SK-N-SH (cell line): ENCODE measurements at regions not wholly inside any gene's neighbourhood (a gene's known extent, or its start where the extent isn't known, plus 50 kb on each side); places are given as distances from the start of the nearest gene placed in this dataset.

Experiments
- CTCF ChIA-PET: fragments of 300-600, 350-600 bp; formaldehyde crosslinking; extraction: SDS; loops from one replicate; lab custom pipeline; 2021; lab: Yijun Ruan, JAX
- POLR2A ChIA-PET: fragments of 350-600 bp; sonication (Branson Sonifier 250); formaldehyde crosslinking; extraction: SDS; loops from one replicate; lab custom pipeline; 2020; ENCODE audit warnings: antibody characterized with exemption, inconsistent platforms; lab: Yijun Ruan, JAX
- DNase-seq: peaks from one replicate; pipeline ENCODE4 v3.0.0; 2012
- H2AFZ ChIP-seq: fragments of 200-600 bp; sonication (generic); 2 replicates; pipeline ENCODE4 v1.8.1; 2016; ENCODE audit warnings: antibody characterized with exemption, mild to moderate bottlenecking, low read depth
- H3F3A ChIP-seq: fragments of 200-600 bp; sonication (generic); replicated peaks from 2 replicates; pipeline ENCODE3; 2016; ENCODE audit warnings: antibody characterized with exemption, mild to moderate bottlenecking; ENCODE audit not compliant: insufficient read depth
- H3K27ac ChIP-seq, 2 experiments: fragments of 200-500 bp in 1 of 2; fragments of 200-600 bp in 1 of 2; sonication (Bioruptor generic) in 1 of 2; sonication (generic), shearing (Covaris generic) in 1 of 2; 2 replicates each; pipeline versions ENCODE4 v1.5.1 to v1.6.1; 2014 to 2016; ENCODE audit warnings: low read depth in 2 of 2, inconsistent platforms in 1 of 2, low read length in 1 of 2, mild to moderate bottlenecking in 1 of 2, mixed read lengths in 1 of 2
- H3K27me3 ChIP-seq: fragments of 200-600 bp; sonication (generic), shearing (Covaris generic); 2 replicates; pipeline ENCODE4 v1.6.1; 2016; ENCODE audit warnings: mixed run types; ENCODE audit not compliant: insufficient read depth
- H3K36me3 ChIP-seq, 2 experiments: fragments of 200-500 bp in 1 of 2; fragments of 200-600 bp in 1 of 2; sonication (Bioruptor generic) in 1 of 2; sonication (generic) in 1 of 2; replicated peaks in 1 of 2; 2 replicates each; pipeline versions ENCODE3 to v1.5.1; 2014 to 2016; ENCODE audit warnings: low read length in 1 of 2, mild to moderate bottlenecking in 1 of 2; ENCODE audit not compliant: insufficient read depth in 2 of 2, control insufficient read depth in 1 of 2
- H3K4me1 ChIP-seq, 2 experiments: fragments of 200-500 bp in 1 of 2; fragments of 200-600 bp in 1 of 2; sonication (Bioruptor generic) in 1 of 2; sonication (generic), shearing (Covaris generic) in 1 of 2; 2 replicates each; pipeline versions ENCODE4 v1.5.1 to v1.6.1; 2014 to 2016; ENCODE audit warnings: low read depth in 1 of 2, low read length in 1 of 2, mixed run types in 1 of 2; ENCODE audit not compliant: insufficient read depth in 2 of 2, control insufficient read depth in 1 of 2
- H3K4me2 ChIP-seq: fragments of 200-600 bp; sonication (generic), shearing (Covaris generic); 2 replicates; pipeline ENCODE4 v1.6.1; 2017; ENCODE audit warnings: mixed run types
- H3K4me3 ChIP-seq, 2 experiments: fragments of 200-500 bp in 1 of 2; fragments of 200-600 bp in 1 of 2; sonication (Bioruptor generic) in 1 of 2; sonication (generic), shearing (Covaris generic) in 1 of 2; 2 replicates each; pipeline versions ENCODE4 v1.5.1 to v1.8.1; 2014 to 2016; ENCODE audit warnings: low read depth in 2 of 2, inconsistent platforms in 1 of 2, low read length in 1 of 2, mild to moderate bottlenecking in 1 of 2, mixed read lengths in 1 of 2, moderate library complexity in 1 of 2
- H3K79me2 ChIP-seq: fragments of 200-600 bp; sonication (generic); 2 replicates; pipeline ENCODE4 v1.8.1; 2017; ENCODE audit warnings: mild to moderate bottlenecking; ENCODE audit not compliant: insufficient read depth
- H3K9ac ChIP-seq: fragments of 200-600 bp; sonication (generic); 2 replicates; pipeline ENCODE4 v1.6.1; 2017; ENCODE audit warnings: mixed run types
- H3K9me2 ChIP-seq: fragments of 200-600 bp; sonication (generic); 2 replicates; pipeline ENCODE4 v1.6.1; 2017; ENCODE audit warnings: mixed run types
- H3K9me3 ChIP-seq: fragments of 200-600 bp; sonication (generic); 2 replicates; pipeline ENCODE4 v1.6.1; 2017; ENCODE audit warnings: mixed run types, mild to moderate bottlenecking, moderate library complexity
- H4K20me1 ChIP-seq: fragments of 200-600 bp; sonication (generic); 2 replicates; pipeline ENCODE4 v1.6.1; 2017; ENCODE audit warnings: mild to moderate bottlenecking, mixed run types; ENCODE audit not compliant: insufficient read depth
- CTCF ChIP-seq: fragments of 200-600 bp; sonication (generic); IDR thresholded peaks from 2 replicates; pipeline ENCODE4 v1.6.1; 2017; ENCODE audit warnings: antibody characterized with exemption, mild to moderate bottlenecking, moderate library complexity
- ELF1 ChIP-seq: IDR thresholded peaks from 2 replicates; pipeline ENCODE4 v1.4.0; 2012
- EP300 ChIP-seq, 2 experiments: IDR thresholded peaks; 2 replicates each; pipeline versions ENCODE4 v1.4.0 to v1.6.1; 2012; ENCODE audit warnings: borderline replicate concordance in 1 of 2, low read depth in 1 of 2, low read length in 1 of 2
- EZH2phosphoT487 ChIP-seq: fragments of 200-600 bp; sonication (generic); IDR thresholded peaks from 2 replicates; pipeline ENCODE4 v1.6.1; 2017; ENCODE audit warnings: low read depth, mixed run types, mild to moderate bottlenecking, antibody characterized with exemption, moderate library complexity, borderline replicate concordance
- FOSL2 ChIP-seq: IDR thresholded peaks from 2 replicates; pipeline ENCODE4 v1.4.0; 2012; ENCODE audit warnings: low read depth, mild to moderate bottlenecking, moderate library complexity, borderline replicate concordance
- FOXM1 ChIP-seq: IDR thresholded peaks from 2 replicates; pipeline ENCODE4 v1.4.0; 2012; ENCODE audit warnings: low read depth, mild to moderate bottlenecking
- GABPA ChIP-seq: IDR thresholded peaks from 2 replicates; pipeline ENCODE4 v1.4.0; 2012; ENCODE audit warnings: low read depth, mild to moderate bottlenecking
- GATA2 ChIP-seq: sonication (generic); formaldehyde crosslinking; IDR thresholded peaks from 2 replicates; pipeline ENCODE4 v1.5.0; 2020; ENCODE audit warnings: mild to moderate bottlenecking, missing genetic modification reagents
- IRF3 ChIP-seq: fragments of 150-350 bp; IDR thresholded peaks from 2 replicates; pipeline ENCODE4 v1.6.1; 2016; ENCODE audit warnings: mild to moderate bottlenecking, low read depth, low read length
- JUND ChIP-seq: IDR thresholded peaks from 2 replicates; pipeline ENCODE4 v1.4.0; 2012
- MEF2A ChIP-seq: IDR thresholded peaks from 2 replicates; pipeline ENCODE4 v1.4.0; 2012; ENCODE audit warnings: low read depth, borderline replicate concordance
- MXI1 ChIP-seq: IDR thresholded peaks from 2 replicates; pipeline ENCODE4 v1.6.1; 2012; ENCODE audit warnings: mild to moderate bottlenecking, low read depth, low read length, improper control_type of control experiment
- NFIC ChIP-seq: IDR thresholded peaks from 2 replicates; pipeline ENCODE4 v1.4.0; 2012; ENCODE audit warnings: borderline replicate concordance
- NRF1 ChIP-seq: IDR thresholded peaks from 2 replicates; pipeline ENCODE4 v1.6.1; 2012; ENCODE audit warnings: low read depth, mild to moderate bottlenecking, low read length
- PBX3 ChIP-seq: IDR thresholded peaks from 2 replicates; pipeline ENCODE4; 2012
- RCOR1 ChIP-seq: fragments of 150-350 bp; IDR thresholded peaks from 2 replicates; pipeline ENCODE4 v1.6.1; 2017; ENCODE audit warnings: antibody characterized with exemption, low read length
- SIN3A ChIP-seq: IDR thresholded peaks from 2 replicates; pipeline ENCODE4 v1.6.1; 2012; ENCODE audit warnings: low read depth, mild to moderate bottlenecking, low read length, moderate library complexity, borderline replicate concordance
- TAF1 ChIP-seq: IDR thresholded peaks from 2 replicates; pipeline ENCODE4 v1.6.1; 2012; ENCODE audit warnings: low read depth, mild to moderate bottlenecking, low read length, moderate library complexity, borderline replicate concordance
- TCF12 ChIP-seq: IDR thresholded peaks from 2 replicates; pipeline ENCODE4 v1.4.0; 2012
- TEAD4 ChIP-seq: IDR thresholded peaks from 2 replicates; pipeline ENCODE4 v1.4.0; 2012; ENCODE audit warnings: mild to moderate bottlenecking, borderline replicate concordance; ENCODE audit not compliant: insufficient read depth
- WGBS: methylation state at CpG from one replicate; pipeline ENCODE4 v1.1.6; 2017; ENCODE audit warnings: low lambda C conversion rate; 5-methylcytosine and 5-hydroxymethylcytosine counted together

DNA sequence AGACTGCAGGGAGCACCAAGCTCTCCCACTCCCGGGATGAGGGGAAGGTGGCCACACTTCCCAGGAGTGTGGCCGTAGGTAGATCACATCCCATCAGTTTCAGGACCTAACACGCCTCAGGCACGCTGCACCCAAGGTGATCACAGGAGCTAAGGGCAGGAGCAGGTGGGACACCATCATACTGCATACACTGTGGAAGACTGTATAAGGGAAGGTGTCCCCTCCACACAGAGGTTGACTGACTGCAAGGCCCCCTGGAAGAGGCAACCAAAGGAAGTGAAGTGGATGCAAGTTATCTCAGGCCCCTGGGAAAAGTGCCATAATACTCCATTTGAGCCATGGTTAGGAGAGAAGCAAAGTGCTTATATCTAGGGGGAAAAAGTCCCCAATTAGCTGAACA is 351.9 kb upstream of the SMIM21 start:
- TF ChIP-seq ELF1, result no peak
- no peak for TF ChIP-seq IRF3
- TF ChIP-seq EZH2phosphoT487, result no peak
- no peak for TF ChIP-seq GABPA
- TF ChIP-seq JUND, result no peak
- TF ChIP-seq SIN3A, result no peak
- TF ChIP-seq FOSL2, result no peak
- no peak for TF ChIP-seq CTCF
- no peak for TF ChIP-seq NRF1
- no peak for TF ChIP-seq TCF12
- no peak for TF ChIP-seq NFIC
- no peak for TF ChIP-seq RCOR1
- no peak for TF ChIP-seq MEF2A
- TF ChIP-seq MXI1, result no peak
- TF ChIP-seq EP300 (IDR thresholded peaks at IDR 0.05; ENCODE audit: borderline replicate concordance in 1 of 2, low read depth in 1 of 2, low read length in 1 of 2), result no peak
- POLR2A ChIA-PET, result no interaction called here
- H3F3A ChIP-seq, result no peaks in the 10 kb centered on the region
- no peaks in the 10 kb centered on the region for H3K9me2 ChIP-seq
- no peaks in the 10 kb centered on the region for H3K9me3 ChIP-seq
- no peak for DNase-seq
- no peaks in the 10 kb centered on the region for H3K27me3 ChIP-seq
- no peaks in the 10 kb centered on the region for H3K36me3 ChIP-seq
- no peaks in the 10 kb centered on the region for H4K20me1 ChIP-seq
- 29% methylated on average over 4 of the region's 4 CpGs for WGBS
- no peak overlapping the region for H3K27ac ChIP-seq
- no peaks in the 10 kb centered on the region for H3K79me2 ChIP-seq
- H3K9ac ChIP-seq, result no peak overlapping the region
- H3K4me3 ChIP-seq, result no peak overlapping the region
- CTCF ChIA-PET, result no interaction called here
- H3K4me2 ChIP-seq, result no peak overlapping the region
- no peak overlapping the region for H2AFZ ChIP-seq
- peaks cover 0 to 2% of the 10 kb centered on the region in 2 experiments; a peak in 1 of 4 replicates for H3K4me1 ChIP-seq

DNA sequence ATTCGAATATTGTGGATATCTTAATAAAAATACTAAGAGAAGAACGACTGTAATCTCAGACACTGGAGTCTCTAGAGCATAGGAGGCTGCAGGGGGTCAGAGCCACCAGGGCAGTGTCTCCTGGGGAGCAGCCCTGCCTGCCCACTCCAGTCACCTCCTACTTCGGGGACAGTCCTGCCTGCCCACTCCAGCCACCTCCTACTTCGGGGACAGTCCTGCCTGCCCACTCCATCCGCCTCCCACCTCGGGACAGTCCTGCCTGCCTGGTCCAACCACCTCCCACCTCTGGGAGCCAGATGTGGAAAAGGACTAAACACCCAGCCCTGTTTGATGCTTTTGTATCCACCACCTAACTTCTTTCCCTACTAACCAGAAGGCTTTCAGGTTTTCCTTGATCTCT is 350.1 kb upstream of the SMIM21 start:
- 10% methylated on average over 6 of the region's 6 CpGs for WGBS
- Histone ChIP-seq H3K27ac (no peak overlapping the region), H3K27me3 (no peaks in the 10 kb centered on the region), H3K9me2 (no peaks in the 10 kb centered on the region), H3K9ac (no peak overlapping the region), H3K79me2 (no peaks in the 10 kb centered on the region), H4K20me1 (no peaks in the 10 kb centered on the region), H3K9me3 (no peaks in the 10 kb centered on the region), H2AFZ (no peak overlapping the region), H3K36me3 (no peaks in the 10 kb centered on the region), H3F3A (no peaks in the 10 kb centered on the region), H3K4me2 (no peak overlapping the region), H3K4me3 (no peak overlapping the region), H3K4me1 (no peaks in the 10 kb centered on the region; a peak in 1 of 4 replicates)
- TF ChIP-seq JUND, result no peak
- no peak for TF ChIP-seq FOXM1
- TF ChIP-seq TEAD4, result no peak
- TF ChIP-seq IRF3, result no peak
- no peak for TF ChIP-seq TAF1
- no peak for TF ChIP-seq CTCF
- TF ChIP-seq PBX3, result no peak
- TF ChIP-seq MXI1, result no peak
- TF ChIP-seq EP300 (IDR thresholded peaks at IDR 0.05; ENCODE audit: borderline replicate concordance in 1 of 2, low read depth in 1 of 2, low read length in 1 of 2), result no peak
- no peak for TF ChIP-seq GATA2 (CRISPR knock-in tag)
- DNase-seq, result no peak
- POLR2A ChIA-PET, result no interaction called here
- CTCF ChIA-PET, result no interaction called here
